K562 (cell line): ENCODE measurements at regions not wholly inside any gene's neighbourhood (a gene's known extent, or its start where the extent isn't known, plus 50 kb on each side); places are given as distances from the start of the nearest gene placed in this dataset.

Experiments used
- ASH1L ChIP-seq: fragments of 450-650 bp; IDR thresholded peaks from 2 replicates; pipeline ENCODE4 v1.6.1; 2018; ENCODE audit warnings: borderline replicate concordance, mild to moderate bottlenecking, low read depth; ENCODE audit not compliant: partially characterized antibody
- BCL6 ChIP-seq: fragments of 250-450 bp; sonication (Bioruptor Pico); IDR thresholded peaks from 2 replicates; pipeline ENCODE4 v1.4.0; 2020
- BRF2 ChIP-seq: IDR thresholded peaks from 3 replicates; pipeline ENCODE4 v1.6.1; 2011; ENCODE audit warnings: borderline replicate concordance, mild to moderate bottlenecking; ENCODE audit not compliant: insufficient read length, insufficient read depth
- CBFB ChIP-seq: sonication (generic); formaldehyde crosslinking; IDR thresholded peaks from 2 replicates; pipeline ENCODE4 v1.4.0; 2020; ENCODE audit warnings: mild to moderate bottlenecking, missing genetic modification reagents
- FOXP1 ChIP-seq: sonication (generic); formaldehyde crosslinking; IDR thresholded peaks from 2 replicates; pipeline ENCODE4 v1.8.0; 2022; ENCODE audit warnings: mild to moderate bottlenecking, missing genetic modification reagents
- ID3 ChIP-seq, 2 experiments: fragments of 250-450 bp in 1 of 2; fragments of 450-650 bp in 1 of 2; sonication (Bioruptor Pico) in 1 of 2; IDR thresholded peaks; 2 replicates each; pipeline versions ENCODE4 v1.6.1 to v1.8.0; 2016 to 2021; ENCODE audit warnings: mild to moderate bottlenecking in 2 of 2, moderate library complexity in 2 of 2, missing compliant biosample characterization in 1 of 2, missing genetic modification characterization in 1 of 2
- MAFF ChIP-seq: IDR thresholded peaks from 2 replicates; pipeline ENCODE4 v1.6.1; 2012; ENCODE audit warnings: low read length, improper control_type of control experiment
- MEIS2 ChIP-seq: fragments of 450-650 bp; IDR thresholded peaks from 2 replicates; pipeline ENCODE4 v1.6.1; 2014; ENCODE audit warnings: mild to moderate bottlenecking; ENCODE audit not compliant: partially characterized antibody
- MYBL2 ChIP-seq, 2 experiments: fragments of 450-650 bp in 1 of 2; sonication (generic) in 1 of 2; formaldehyde crosslinking in 1 of 2; IDR thresholded peaks; 2 replicates each; pipeline versions ENCODE4 v1.6.1 to v1.8.1; 2017 to 2022; ENCODE audit warnings: borderline replicate concordance in 1 of 2, inconsistent platforms in 1 of 2, low read depth in 1 of 2, mild to moderate bottlenecking in 1 of 2, missing genetic modification reagents in 1 of 2, moderate library complexity in 1 of 2
- POLR3G ChIP-seq: IDR thresholded peaks from 2 replicates; pipeline ENCODE4 v1.6.1; 2011; ENCODE audit not compliant: insufficient read length, insufficient replicate concordance; ENCODE audit errors: extremely low read depth
- SETDB1 ChIP-seq: IDR thresholded peaks from one replicate; pipeline ENCODE4 v1.6.1; 2012; ENCODE audit warnings: low read length, control low read depth, inconsistent platforms
- SFPQ ChIP-seq: fragments of 200-400 bp; formaldehyde crosslinking; IDR thresholded peaks from 2 replicates; pipeline ENCODE4 v1.6.1; 2017; ENCODE audit warnings: mild to moderate bottlenecking, low read depth, low read length, moderate library complexity
- SIX5 ChIP-seq, 2 experiments: IDR thresholded peaks; 2 replicates each; pipeline ENCODE4 v1.6.1; 2011; ENCODE audit warnings: low read length in 2 of 2, borderline replicate concordance in 1 of 2, low read depth in 1 of 2, mild to moderate bottlenecking in 1 of 2, moderate library complexity in 1 of 2; ENCODE audit not compliant: insufficient read depth in 1 of 2
- TOE1 ChIP-seq, 2 experiments: fragments of 450-650 bp in 1 of 2; sonication (generic) in 1 of 2; formaldehyde crosslinking in 1 of 2; IDR thresholded peaks; 2 replicates each; pipeline versions ENCODE4 v1.7.1 to v1.8.0; 2016 to 2022; ENCODE audit warnings: borderline replicate concordance in 2 of 2, mild to moderate bottlenecking in 2 of 2, antibody characterized with exemption in 1 of 2, inconsistent platforms in 1 of 2, low read depth in 1 of 2, missing genetic modification reagents in 1 of 2, moderate library complexity in 1 of 2
- ZBTB26 ChIP-seq: fragments of 450-650 bp; formaldehyde crosslinking; IDR thresholded peaks from 2 replicates; pipeline ENCODE4 v1.4.0; 2022; ENCODE audit warnings: missing genetic modification characterization
- ZNF124 ChIP-seq: sonication (generic); formaldehyde crosslinking; IDR thresholded peaks from 2 replicates; pipeline ENCODE4 v1.8.1; 2022; ENCODE audit warnings: missing genetic modification reagents
- ZNF217 ChIP-seq: sonication (generic); formaldehyde crosslinking; IDR thresholded peaks from 2 replicates; pipeline ENCODE4 v1.8.0; 2022; ENCODE audit warnings: mild to moderate bottlenecking, missing genetic modification reagents
- ZNF354B ChIP-seq: fragments of 250-450 bp; sonication (Bioruptor Pico); IDR thresholded peaks from 2 replicates; pipeline ENCODE4 v1.4.0; 2020
- ZNF644 ChIP-seq: fragments of 200-800 bp; sonication (Bioruptor generic); IDR thresholded peaks from 2 replicates; pipeline ENCODE4 v1.6.1; 2016; ENCODE audit warnings: low read depth, missing genetic modification characterization, missing compliant biosample characterization

GRCh38 chr7:25495342-25496250, 267.3 kb upstream of the NPVF start (continued):
- TF ChIP-seq ZNF644 (tag): peak; percentile 37; the same call in 1 of the 2 replicates
- TF ChIP-seq ASH1L: no peak
- TF ChIP-seq MAFF: no peak
- no peak for TF ChIP-seq SETDB1
- TF ChIP-seq ZBTB26 (CRISPR knock-in tag): no peak
- TF ChIP-seq FOXP1 (CRISPR knock-in tag): no peak
- no peak for TF ChIP-seq ZNF354B (CRISPR knock-in tag)
- peak; percentile 83 for TF ChIP-seq MEIS2
- TF ChIP-seq BRF2: no peak
- no peak for TF ChIP-seq BCL6 (CRISPR knock-in tag)
- no peak for TF ChIP-seq SIX5 (IDR thresholded peaks at IDR 0.05; ENCODE audit: borderline replicate concordance in 1 of 2, insufficient read depth in 1 of 2, low read depth in 1 of 2, low read length in 2 of 2)
- no peak for TF ChIP-seq CBFB (CRISPR knock-in tag)
- TF ChIP-seq POLR3G: no peak
- no peak for TF ChIP-seq ZNF124 (CRISPR knock-in tag)
- TF ChIP-seq ID3 (CRISPR knock-in tag; IDR thresholded peaks at IDR 0.05): no peak
- TF ChIP-seq ID3 (tag; IDR thresholded peaks at IDR 0.05): no peak
- TF ChIP-seq MYBL2 (IDR thresholded peaks at IDR 0.05; ENCODE audit: low read depth): no peak
- TF ChIP-seq MYBL2 (CRISPR knock-in tag; IDR thresholded peaks at IDR 0.05; ENCODE audit: borderline replicate concordance): no peak
- TF ChIP-seq TOE1 (IDR thresholded peaks at IDR 0.05; ENCODE audit: borderline replicate concordance): peak; percentile 64; the same call in 1 of the 2 replicates
- no peak for TF ChIP-seq TOE1 (CRISPR knock-in tag; IDR thresholded peaks at IDR 0.05; ENCODE audit: borderline replicate concordance, low read depth)
- TF ChIP-seq SFPQ: no peak
- TF ChIP-seq ZNF217: no peak
